Muscle layer of duodenum (tissue), 2 donors: ENCODE measurements at regions not wholly inside any gene's neighbourhood (a gene's known extent, or its start where the extent isn't known, plus 50 kb on each side); places are given as distances from the start of the nearest gene placed in this dataset.

Experiments
- H3K27ac ChIP-seq: one replicate; pipeline ENCODE4 v1.7.0; 2013; ENCODE audit warnings: mild to moderate bottlenecking, low read length
- H3K27me3 ChIP-seq: one replicate; pipeline ENCODE4 v1.7.0; 2013; ENCODE audit warnings: low read depth, mild to moderate bottlenecking, control low read depth, low read length
- H3K36me3 ChIP-seq, 2 donors: one replicate each; pipeline ENCODE4 v1.7.0; 2013; ENCODE audit warnings: low read length in 2 of 2, control low read depth in 1 of 2, mild to moderate bottlenecking in 1 of 2; ENCODE audit not compliant: insufficient read depth in 2 of 2, control insufficient read depth in 1 of 2
- H3K4me1 ChIP-seq, 2 donors: one replicate each; pipeline ENCODE4 v1.7.0; 2013; ENCODE audit warnings: low read length in 2 of 2, mild to moderate bottlenecking in 2 of 2, control low read depth in 1 of 2, moderate library complexity in 1 of 2; ENCODE audit not compliant: insufficient read depth in 2 of 2, control insufficient read depth in 1 of 2
- H3K4me3 ChIP-seq, 2 donors: one replicate each; pipeline ENCODE4 v1.7.0; 2013; ENCODE audit warnings: low read length in 2 of 2, low read depth in 1 of 2, mild to moderate bottlenecking in 1 of 2
- H3K9me3 ChIP-seq, 2 donors: one replicate each; pipeline ENCODE4 v1.7.0; 2013; ENCODE audit warnings: low read length in 2 of 2, control low read depth in 1 of 2, mild to moderate bottlenecking in 1 of 2; ENCODE audit not compliant: control insufficient read depth in 1 of 2
- donor health status: healthy.

GRCh38 chr20:51154708-51155690 is 132.1 kb upstream of the KCNG1 start:
- Histone ChIP-seq H3K4me3 (no peak overlapping the region), H3K4me1 (peaks cover 0 to 10% of the 10 kb centered on the region in 2 donors), H3K27ac (no peak overlapping the region), H3K9me3 (no peaks in the 10 kb centered on the region), H3K27me3 (no peaks in the 10 kb centered on the region), H3K36me3 (no peaks in the 10 kb centered on the region)

- Histone ChIP-seq H3K36me3 (no peaks in the 10 kb centered on the region), H3K27me3 (no peaks in the 10 kb centered on the region), H3K4me3 (no peak overlapping the region), H3K9me3 (no peaks in the 10 kb centered on the region), H3K4me1 (peaks cover 0 to 10% of the 10 kb centered on the region in 2 donors), H3K27ac (no peak overlapping the region)
Measured at GRCh38 chr20:51153867-51154707, 131.2 kb upstream of the KCNG1 start.

GRCh38 chr20:51148941-51149340 is 126.0 kb upstream of the KCNG1 start:
- Histone ChIP-seq H3K27ac (no peak overlapping the region), H3K9me3 (peaks cover 0 to 2% of the 10 kb centered on the region in 2 donors), H3K36me3 (no peaks in the 10 kb centered on the region), H3K27me3 (no peaks in the 10 kb centered on the region), H3K4me1 (no peaks in the 10 kb centered on the region), H3K4me3 (no peak overlapping the region)

- H3K4me3 ChIP-seq = no peak overlapping the region
- no peaks in the 10 kb centered on the region for H3K27me3 ChIP-seq
- H3K4me1 ChIP-seq = no peaks in the 10 kb centered on the region
- peaks cover 0 to 2% of the 10 kb centered on the region in 2 donors for H3K9me3 ChIP-seq
- no peak overlapping the region for H3K27ac ChIP-seq
- no peaks in the 10 kb centered on the region for H3K36me3 ChIP-seq
Measured at GRCh38 chr20:51144476-51144875, 121.6 kb upstream of the KCNG1 start.

GRCh38 chr20:51143652-51144051 is 120.7 kb upstream of the KCNG1 start:
- H3K4me1 ChIP-seq = no peaks in the 10 kb centered on the region
- no peaks in the 10 kb centered on the region for H3K27me3 ChIP-seq
- H3K27ac ChIP-seq = no peak overlapping the region
- H3K4me3 ChIP-seq = no peak overlapping the region
- no peaks in the 10 kb centered on the region for H3K36me3 ChIP-seq
- H3K9me3 ChIP-seq = peaks cover 0 to 2% of the 10 kb centered on the region in 2 donors

- H3K36me3 ChIP-seq = no peaks in the 10 kb centered on the region
- H3K4me1 ChIP-seq = no peaks in the 10 kb centered on the region
- H3K27me3 ChIP-seq = no peaks in the 10 kb centered on the region
- H3K27ac ChIP-seq = no peak overlapping the region
- H3K9me3 ChIP-seq = peaks cover 0 to 2% of the 10 kb centered on the region in 2 donors
- H3K4me3 ChIP-seq = no peak overlapping the region
Measured at GRCh38 chr20:51142448-51142847, 119.5 kb upstream of the KCNG1 start.

- H3K4me1 ChIP-seq = no peaks in the 10 kb centered on the region
Measured at GRCh38 chr20:51140671-51141070, 117.8 kb upstream of the KCNG1 start.

GRCh38 chr20:51139891-51140290 is 117.0 kb upstream of the KCNG1 start:
- Histone ChIP-seq H3K27ac (no peak overlapping the region), H3K36me3 (no peaks in the 10 kb centered on the region), H3K4me1 (no peaks in the 10 kb centered on the region), H3K4me3 (no peak overlapping the region), H3K27me3 (no peaks in the 10 kb centered on the region), H3K9me3 (no peaks in the 10 kb centered on the region)

More at GRCh38 chr20:51140671-51141070, 117.8 kb upstream of the KCNG1 start:
- no peak overlapping the region for H3K4me3 ChIP-seq
- H3K9me3 ChIP-seq = no peaks in the 10 kb centered on the region
- no peak overlapping the region for H3K27ac ChIP-seq
- no peaks in the 10 kb centered on the region for H3K36me3 ChIP-seq
- no peaks in the 10 kb centered on the region for H3K27me3 ChIP-seq

- no peaks in the 10 kb centered on the region for H3K4me1 ChIP-seq
- H3K4me3 ChIP-seq = no peak overlapping the region
- no peaks in the 10 kb centered on the region for H3K27me3 ChIP-seq
- no peaks in the 10 kb centered on the region for H3K9me3 ChIP-seq
- no peak overlapping the region for H3K27ac ChIP-seq
- no peaks in the 10 kb centered on the region for H3K36me3 ChIP-seq
Measured at GRCh38 chr20:51138576-51138975, 115.7 kb upstream of the KCNG1 start.

- Histone ChIP-seq H3K4me3 (no peak overlapping the region), H3K27me3 (no peaks in the 10 kb centered on the region), H3K36me3 (no peaks in the 10 kb centered on the region), H3K9me3 (no peaks in the 10 kb centered on the region), H3K27ac (no peak overlapping the region), H3K4me1 (no peaks in the 10 kb centered on the region)
Measured at GRCh38 chr20:51137461-51137860, 114.6 kb upstream of the KCNG1 start.
